HUES64 (cell line): ENCODE measurements at regions not wholly inside any gene's neighbourhood (a gene's known extent, or its start where the extent isn't known, plus 50 kb on each side); places are given as distances from the start of the nearest gene placed in this dataset.

Source experiments
- H3K27ac ChIP-seq: 2 replicates; pipeline ENCODE4 v1.7.0; 2013; ENCODE audit warnings: low read depth, low read length, inconsistent platforms
- H3K27me3 ChIP-seq: 2 replicates; pipeline ENCODE4 v1.6.1; 2013; ENCODE audit warnings: mild to moderate bottlenecking, low read length; ENCODE audit not compliant: insufficient read depth
- H3K36me3 ChIP-seq: 2 replicates; pipeline ENCODE4 v1.6.1; 2013; ENCODE audit warnings: mild to moderate bottlenecking, low read length; ENCODE audit not compliant: insufficient read depth
- H3K4me1 ChIP-seq: 2 replicates; pipeline ENCODE4 v1.6.1; 2013; ENCODE audit warnings: mild to moderate bottlenecking, low read length, moderate library complexity; ENCODE audit not compliant: insufficient read depth
- H3K4me3 ChIP-seq: 2 replicates; pipeline ENCODE4 v1.5.1; 2013; ENCODE audit warnings: mild to moderate bottlenecking, low read length, moderate library complexity
- H3K9ac ChIP-seq: 2 replicates; pipeline ENCODE4 v1.6.1; 2013; ENCODE audit warnings: mild to moderate bottlenecking, low read depth, low read length
- H3K9me3 ChIP-seq: 2 replicates; pipeline ENCODE4 v1.6.1; 2013; ENCODE audit warnings: low read depth, low read length; ENCODE audit not compliant: insufficient read depth
- WGBS: fragments of 150-250, 120-280 bp; methylation state at CpG from one replicate; pipeline ENCODE4 v1.1.7; 2013; ENCODE audit warnings: missing lambda C conversion rate; 5-methylcytosine and 5-hydroxymethylcytosine counted together

DNA sequence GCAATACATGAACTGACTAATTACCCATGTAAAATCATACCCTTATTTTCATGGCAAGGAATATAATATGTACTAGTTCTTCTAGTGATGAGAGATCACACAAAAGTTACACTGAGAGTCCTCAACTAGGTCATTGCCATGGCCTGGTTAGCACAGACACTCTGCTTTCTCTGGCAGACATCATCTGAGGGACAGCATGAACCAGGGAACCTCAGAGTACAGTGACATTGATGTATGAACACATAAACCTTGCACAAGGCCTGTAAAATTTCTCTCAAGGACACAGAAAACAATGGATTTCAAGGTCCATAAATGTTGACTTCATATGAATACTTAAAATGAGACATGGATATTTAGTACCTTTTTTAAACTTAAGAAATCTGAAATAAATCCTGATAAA is 108.8 kb upstream of the MAGI3 start:
- Histone ChIP-seq H3K36me3 (no peaks in the 10 kb centered on the region), H3K9me3 (no peaks in the 10 kb centered on the region), H3K9ac (no peak overlapping the region), H3K4me3 (no peak overlapping the region), H3K27ac (no peak overlapping the region), H3K27me3 (no peaks in the 10 kb centered on the region), H3K4me1 (peaks cover 8% of the 10 kb centered on the region)

DNA sequence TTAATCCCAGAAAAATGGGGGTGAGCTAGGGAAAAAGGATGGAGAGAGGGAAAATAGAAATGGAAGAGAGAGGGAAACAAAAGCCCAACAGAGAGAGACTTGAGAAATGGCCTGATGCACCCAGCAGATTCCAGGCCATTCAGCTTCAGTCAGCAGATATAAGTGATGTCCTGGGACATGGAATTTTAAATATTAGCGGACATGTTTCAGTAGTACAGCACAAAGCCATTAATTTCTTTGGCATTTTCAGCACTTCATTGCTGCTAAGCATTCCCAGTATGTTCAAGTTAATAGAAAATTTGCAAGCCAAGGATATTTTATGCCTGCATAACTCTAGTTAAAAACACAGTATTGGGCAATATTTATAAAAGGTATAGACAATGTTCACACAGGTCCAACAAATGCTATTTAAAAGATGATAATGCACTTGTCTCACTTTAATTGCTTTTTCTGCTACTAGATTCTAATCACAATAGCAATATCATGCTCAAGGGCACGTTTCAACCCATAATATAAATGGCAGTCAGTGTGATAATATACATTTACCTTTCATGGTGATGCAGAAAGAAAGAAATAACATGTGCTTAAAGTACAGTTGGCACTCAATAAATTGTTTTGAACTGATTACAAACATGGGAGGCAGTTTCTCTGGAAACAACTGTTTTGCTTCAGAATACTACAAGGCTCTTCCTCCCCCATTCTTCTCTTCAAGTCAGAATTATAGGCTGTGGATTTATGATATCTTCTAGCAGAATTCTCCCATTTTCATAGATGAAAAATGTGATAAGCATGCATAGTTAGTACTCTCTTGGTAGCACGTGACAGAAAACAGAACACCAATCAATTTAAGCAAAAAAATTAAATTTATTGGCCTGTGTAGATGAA is 108.1 kb upstream of the MAGI3 start:
- 95% methylated on average over 2 of the region's 3 CpGs for WGBS
- Histone ChIP-seq H3K27ac (no peak overlapping the region), H3K4me3 (no peak overlapping the region), H3K9me3 (no peaks in the 10 kb centered on the region), H3K36me3 (no peaks in the 10 kb centered on the region), H3K27me3 (no peaks in the 10 kb centered on the region), H3K4me1 (0 out of 2 replicates have a peak, but pooled peaks cover under 1% of the 10 kb centered on the region), H3K9ac (no peak overlapping the region)

DNA sequence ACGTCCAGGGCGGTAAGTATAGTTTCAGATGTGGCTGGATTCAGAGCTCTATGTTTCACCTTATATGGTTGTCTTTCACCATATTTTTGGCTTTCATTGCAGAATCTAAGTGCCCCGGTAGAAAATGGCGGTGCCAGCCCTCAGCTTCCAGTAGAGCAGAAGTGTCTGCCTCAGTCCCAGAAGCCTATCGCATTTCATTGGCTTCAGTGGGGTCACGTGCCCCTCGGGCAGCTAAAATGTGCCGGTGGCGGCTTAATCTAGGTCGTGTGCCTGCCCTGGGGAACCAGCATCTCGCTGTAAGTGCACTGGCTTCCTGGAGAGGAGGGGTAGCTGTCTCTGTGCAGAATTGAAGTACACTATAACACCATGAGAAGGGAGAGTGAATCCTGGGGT is 107.4 kb upstream of the MAGI3 start:
- H3K4me3 ChIP-seq, result no peak overlapping the region
- no peaks in the 10 kb centered on the region for H3K36me3 ChIP-seq
- H3K4me1 ChIP-seq, result no peaks in the 10 kb centered on the region
- no peaks in the 10 kb centered on the region for H3K9me3 ChIP-seq
- H3K27me3 ChIP-seq, result no peaks in the 10 kb centered on the region
- no peak overlapping the region for H3K27ac ChIP-seq
- WGBS, result 92% methylated on average over 11 of the region's 11 CpGs
- no peak overlapping the region for H3K9ac ChIP-seq

DNA sequence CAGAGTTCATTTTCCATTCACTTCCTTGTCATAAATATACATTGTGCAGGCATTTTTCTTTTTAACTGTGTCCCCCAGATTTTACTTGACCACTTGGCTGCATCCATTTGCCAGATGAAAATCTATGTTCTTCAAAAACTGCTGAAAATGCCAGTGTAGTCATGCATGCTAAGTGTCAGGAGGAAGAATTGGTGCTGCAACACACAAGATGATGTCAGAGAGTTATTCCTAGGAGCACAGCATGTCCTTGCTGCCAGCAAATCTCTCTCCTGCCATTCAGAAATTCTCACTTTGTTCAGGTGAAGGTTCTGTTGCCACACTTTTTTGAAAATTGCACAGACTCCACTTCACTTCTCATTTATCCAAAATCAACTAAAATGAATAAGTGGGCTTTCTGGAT is 106.4 kb upstream of the MAGI3 start:
- Histone ChIP-seq H3K9ac (no peak overlapping the region), H3K9me3 (no peaks in the 10 kb centered on the region), H3K27ac (no peak overlapping the region), H3K4me3 (no peak overlapping the region), H3K36me3 (no peaks in the 10 kb centered on the region), H3K27me3 (no peaks in the 10 kb centered on the region), H3K4me1 (no peaks in the 10 kb centered on the region)

DNA sequence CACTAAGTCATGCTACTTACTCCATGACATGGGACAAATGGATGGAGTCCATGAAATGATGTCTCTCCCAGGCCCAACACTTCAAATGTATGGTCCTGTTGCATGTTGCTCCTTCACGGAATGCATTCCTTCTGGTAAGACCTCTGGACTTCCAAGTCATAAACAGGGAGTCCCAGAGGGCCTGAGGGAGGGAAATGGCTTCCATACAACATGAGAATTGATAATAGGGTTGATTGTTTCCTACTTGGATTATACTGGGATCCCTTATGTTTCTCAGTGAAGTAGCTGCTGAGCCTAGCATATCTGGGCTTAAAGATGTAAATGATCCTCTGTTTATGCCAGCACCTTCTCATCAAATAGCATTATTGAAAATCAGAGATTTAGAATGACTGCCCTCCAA is 104.2 kb upstream of the MAGI3 start:
- Histone ChIP-seq H3K9me3 (no peaks in the 10 kb centered on the region), H3K27me3 (no peaks in the 10 kb centered on the region), H3K9ac (no peak overlapping the region), H3K36me3 (no peaks in the 10 kb centered on the region), H3K4me1 (no peaks in the 10 kb centered on the region), H3K4me3 (no peak overlapping the region), H3K27ac (no peak overlapping the region)
- 82% methylated on average over 1 of the region's 1 CpG for WGBS

DNA sequence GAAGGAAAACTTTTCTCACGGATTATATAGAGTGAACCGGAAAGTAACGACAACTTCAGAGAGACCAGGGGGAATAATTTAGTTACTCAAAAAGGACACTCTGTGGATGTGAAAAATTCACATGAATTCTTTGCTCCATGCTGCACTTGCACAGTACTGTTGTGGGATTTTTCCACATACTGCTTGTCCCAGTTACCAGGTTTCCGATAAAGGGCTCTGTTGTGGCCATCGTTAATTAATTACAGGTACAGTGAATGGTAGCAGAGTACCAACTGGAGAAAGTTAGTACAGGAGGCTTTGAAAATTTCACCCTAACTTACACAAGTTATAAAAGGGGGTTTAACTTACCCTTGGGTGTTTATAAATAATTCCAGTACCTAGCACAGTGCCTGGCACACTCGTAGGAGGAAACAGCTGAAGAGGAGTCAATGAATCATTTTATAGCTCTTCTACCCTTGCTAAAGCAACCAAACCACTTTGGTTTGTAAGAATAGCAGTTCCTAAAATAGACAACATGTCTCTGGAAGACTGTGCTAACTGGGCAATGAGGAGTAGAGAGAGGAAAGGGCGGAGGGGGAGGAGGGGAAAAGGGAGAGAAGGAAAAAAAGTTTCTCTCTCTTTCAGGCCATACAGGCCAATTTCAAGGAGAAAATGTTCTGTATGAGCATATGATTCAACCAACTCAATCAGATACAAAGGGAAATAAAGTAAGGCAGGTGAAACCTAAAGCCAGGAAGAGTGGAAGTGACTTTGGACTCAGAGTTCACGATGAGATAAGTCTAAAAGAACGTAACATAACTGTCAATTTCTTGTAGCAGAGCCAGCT is 98.3 kb upstream of the MAGI3 start:
- H3K4me1 ChIP-seq, result no peaks in the 10 kb centered on the region
- no peaks in the 10 kb centered on the region for H3K9me3 ChIP-seq
- H3K27ac ChIP-seq, result no peak overlapping the region
- H3K36me3 ChIP-seq, result no peaks in the 10 kb centered on the region
- no peaks in the 10 kb centered on the region for H3K27me3 ChIP-seq
- 96% methylated on average over 9 of the region's 9 CpGs for WGBS
- no peak overlapping the region for H3K4me3 ChIP-seq
- H3K9ac ChIP-seq, result no peak overlapping the region

DNA sequence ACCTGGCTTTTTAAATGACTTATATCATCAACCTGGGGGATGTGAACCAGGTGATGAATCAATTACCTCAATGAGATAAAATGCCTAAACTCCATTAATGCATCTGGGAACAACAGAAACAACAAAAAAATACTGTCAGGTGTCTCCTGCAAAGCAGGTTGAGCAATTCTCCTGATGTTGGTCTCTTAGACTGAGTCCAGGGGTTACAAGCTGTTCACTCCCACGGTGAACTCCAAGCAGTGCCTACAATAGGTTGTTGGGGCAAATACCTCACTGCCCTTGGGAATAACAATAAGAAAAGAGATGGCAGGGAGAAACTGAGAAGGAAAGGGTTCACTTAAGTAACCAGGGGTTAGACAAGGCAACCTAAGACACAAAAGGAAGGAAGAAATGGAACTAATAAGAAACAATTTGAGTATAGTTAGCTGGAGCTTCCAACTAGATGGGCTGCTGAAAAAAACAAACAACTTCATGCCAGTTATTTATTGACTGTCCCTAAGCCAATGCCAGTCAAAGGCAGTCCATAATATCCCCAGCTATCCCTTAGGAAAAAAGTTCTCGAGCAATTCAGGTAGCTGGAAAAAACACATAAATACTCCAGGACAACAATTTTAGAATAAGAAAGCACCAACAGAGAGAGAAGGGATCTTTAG is 97.6 kb upstream of the MAGI3 start:
- no peak overlapping the region for H3K9ac ChIP-seq
- H3K4me1 ChIP-seq, result no peaks in the 10 kb centered on the region
- H3K27me3 ChIP-seq, result no peaks in the 10 kb centered on the region
- H3K9me3 ChIP-seq, result no peaks in the 10 kb centered on the region
- 92% methylated on average over 2 of the region's 2 CpGs for WGBS
- no peak overlapping the region for H3K27ac ChIP-seq
- H3K4me3 ChIP-seq, result no peak overlapping the region
- H3K36me3 ChIP-seq, result no peaks in the 10 kb centered on the region

DNA sequence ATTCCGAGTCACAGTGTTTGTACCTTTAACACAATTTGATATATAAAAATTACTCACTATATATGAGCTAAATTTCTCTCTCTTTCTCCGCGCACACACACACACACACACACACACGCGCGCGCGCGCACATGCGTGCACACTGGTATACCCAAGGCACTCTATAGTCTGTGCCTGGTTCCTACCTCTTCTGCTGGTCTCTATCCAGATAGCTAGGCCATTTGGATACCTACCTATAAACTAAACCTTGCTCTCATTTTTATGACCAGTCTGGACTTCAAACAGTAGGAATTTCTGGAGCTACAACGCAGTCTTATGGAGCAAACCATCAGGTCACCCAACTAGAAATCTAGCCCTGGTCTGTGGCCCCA is 97.1 kb upstream of the MAGI3 start:
- no peaks in the 10 kb centered on the region for H3K27me3 ChIP-seq
- no peaks in the 10 kb centered on the region for H3K4me1 ChIP-seq
- H3K9ac ChIP-seq, result no peak overlapping the region
- no peaks in the 10 kb centered on the region for H3K9me3 ChIP-seq
- no peak overlapping the region for H3K27ac ChIP-seq
- WGBS, result 78% methylated on average over 10 of the region's 11 CpGs
- H3K4me3 ChIP-seq, result no peak overlapping the region
- no peaks in the 10 kb centered on the region for H3K36me3 ChIP-seq

DNA sequence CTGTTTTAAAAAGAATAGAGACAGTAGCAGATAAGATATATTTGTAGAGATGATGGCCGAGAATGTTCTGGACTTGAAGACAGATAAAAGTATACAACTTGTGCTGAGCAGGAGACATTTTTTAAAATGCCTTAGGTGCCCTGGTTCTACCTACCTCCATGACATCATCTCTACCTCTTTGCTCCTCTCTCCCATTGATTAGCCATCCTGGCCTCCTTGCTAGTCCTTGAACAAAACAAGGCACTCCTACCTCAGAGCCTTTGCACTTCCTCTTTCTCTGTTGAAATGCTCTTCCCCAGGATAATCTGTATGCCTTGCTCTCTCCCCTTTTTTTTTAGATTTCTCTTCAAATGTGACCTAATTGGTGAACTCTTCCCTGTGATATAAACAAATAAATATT is 92.6 kb upstream of the MAGI3 start:
- 96% methylated on average over 1 of the region's 1 CpG for WGBS
- Histone ChIP-seq H3K9me3 (no peaks in the 10 kb centered on the region), H3K36me3 (no peaks in the 10 kb centered on the region), H3K4me3 (no peak overlapping the region), H3K9ac (no peak overlapping the region), H3K27ac (no peak overlapping the region), H3K27me3 (no peaks in the 10 kb centered on the region), H3K4me1 (no peaks in the 10 kb centered on the region)

DNA sequence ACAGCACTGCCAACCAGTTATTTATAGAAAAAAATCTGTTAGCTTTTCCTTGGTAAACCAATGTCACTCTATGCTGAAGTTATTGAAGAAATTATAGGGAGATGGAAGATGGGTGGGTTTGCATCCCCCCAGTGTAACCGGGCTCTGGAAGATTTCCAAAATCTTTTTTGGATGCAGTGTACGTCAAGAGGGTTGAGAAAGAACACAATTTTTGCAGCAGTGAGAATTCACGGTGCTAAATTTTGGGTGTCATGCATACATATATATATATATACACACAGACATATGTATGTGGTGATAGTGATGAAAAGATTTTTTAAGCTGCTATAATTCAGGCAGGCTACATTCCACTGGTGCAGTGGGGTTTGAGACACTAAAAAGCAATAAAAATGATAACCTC is 91.4 kb upstream of the MAGI3 start:
- 97% methylated on average over 2 of the region's 3 CpGs for WGBS
- no peaks in the 10 kb centered on the region for H3K9me3 ChIP-seq
- no peaks in the 10 kb centered on the region for H3K36me3 ChIP-seq
- no peak overlapping the region for H3K4me3 ChIP-seq
- H3K9ac ChIP-seq, result no peak overlapping the region
- no peaks in the 10 kb centered on the region for H3K27me3 ChIP-seq
- no peak overlapping the region for H3K27ac ChIP-seq
- no peaks in the 10 kb centered on the region for H3K4me1 ChIP-seq

DNA sequence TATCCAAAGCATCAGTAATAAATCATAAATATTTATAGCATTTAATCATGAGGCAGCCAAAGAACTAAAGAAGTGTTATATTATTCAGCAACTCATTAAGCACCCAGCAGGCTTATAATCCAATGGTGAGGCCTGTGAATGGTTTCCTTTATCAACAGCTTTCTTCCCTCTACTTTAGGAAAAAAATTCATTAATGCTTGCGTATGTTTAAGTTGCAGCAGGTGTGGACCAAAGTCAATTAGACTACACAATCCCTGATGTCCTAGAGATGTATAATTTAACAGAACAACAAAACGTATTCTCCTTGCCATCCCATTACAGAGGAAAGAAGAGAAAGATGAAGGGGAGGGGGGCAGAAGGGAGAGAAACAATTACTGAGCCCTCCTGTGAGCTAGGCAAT is 87.7 kb upstream of the MAGI3 start:
- Histone ChIP-seq H3K36me3 (no peaks in the 10 kb centered on the region), H3K27me3 (no peaks in the 10 kb centered on the region), H3K4me3 (no peak overlapping the region), H3K9me3 (no peaks in the 10 kb centered on the region), H3K4me1 (no peaks in the 10 kb centered on the region), H3K27ac (no peak overlapping the region), H3K9ac (no peak overlapping the region)
- no CpG with 5 or more reads among the region's 2 CpGs for WGBS
